Lower lobe of right lung (tissue), 2 donors: ENCODE measurements at regions not wholly inside any gene's neighbourhood (a gene's known extent, or its start where the extent isn't known, plus 50 kb on each side); places are given as distances from the start of the nearest gene placed in this dataset.

Experiments used
- ATAC-seq, 2 donors: fragments of 200-7000 bp; cut with Tn5 transposase; one replicate each; pipeline ENCODE4 v1.9.1; 2020 to 2022; ENCODE audit warnings: mild to moderate bottlenecking in 2 of 2, moderate library complexity in 2 of 2
- DNase-seq: peaks from one replicate; pipeline ENCODE4 v3.0.0-alpha.2; 2020
- H3K27ac ChIP-seq: fragments of 200-600 bp; one replicate; pipeline ENCODE4 v1.8.0; 2022
- H3K27me3 ChIP-seq: fragments of 200-600 bp; one replicate; pipeline ENCODE4 v1.8.0; 2022; ENCODE audit warnings: low read depth
- H3K36me3 ChIP-seq: fragments of 200-600 bp; one replicate; pipeline ENCODE4 v1.8.0; 2022; ENCODE audit warnings: mild to moderate bottlenecking
- H3K4me1 ChIP-seq: fragments of 200-600 bp; one replicate; pipeline ENCODE4 v1.8.0; 2022
- H3K4me3 ChIP-seq: fragments of 200-600 bp; one replicate; pipeline ENCODE4 v1.8.0; 2022; ENCODE audit warnings: mild to moderate bottlenecking
- H3K9me3 ChIP-seq: fragments of 200-600 bp; one replicate; pipeline ENCODE4 v1.8.0; 2022
- CTCF ChIP-seq: fragments of 200-600 bp; IDR thresholded peaks from one replicate; pipeline ENCODE4 v1.8.0; 2022; ENCODE audit warnings: antibody characterized with exemption, mild to moderate bottlenecking
- intact Hi-C: fragments of 100-400 bp; cut with DNase I; formaldehyde crosslinking; loops from one replicate; pipeline ENCODE4 v1.11.0; 2022
- donor health status: DM: no; HTN: yes; CAD: no; lungs with severe emphysema.

- Histone ChIP-seq H3K4me1 (no peaks in the 10 kb centered on the region), H3K27me3 (no peaks in the 10 kb centered on the region), H3K27ac (no peak overlapping the region), H3K4me3 (no peak overlapping the region), H3K9me3 (no peaks in the 10 kb centered on the region), H3K36me3 (no peaks in the 10 kb centered on the region)
- no peak for TF ChIP-seq CTCF
- intact Hi-C loops: no loop called here
- DNase-seq (no peak), ATAC-seq (no peak)
Observed at GRCh38 chr6:110548110-110548847, 71.9 kb upstream of the SLC22A16 start.

- DNase-seq (no peak), ATAC-seq (no peak)
- intact Hi-C loops: no loop called here
- no peaks in the 10 kb centered on the region for H3K4me1 ChIP-seq
- no peaks in the 10 kb centered on the region for H3K27me3 ChIP-seq
- no peak overlapping the region for H3K4me3 ChIP-seq
- no peaks in the 10 kb centered on the region for H3K9me3 ChIP-seq
- H3K36me3 ChIP-seq: no peaks in the 10 kb centered on the region
- TF ChIP-seq CTCF: no peak
- no peak overlapping the region for H3K27ac ChIP-seq
Observed at GRCh38 chr6:110547266-110547964, 71.0 kb upstream of the SLC22A16 start.

GRCh38 chr6:110545081-110545872 lies 68.9 kb upstream of the SLC22A16 start:
- DNase-seq (no peak), ATAC-seq (no peak)
- H3K4me3 ChIP-seq: no peak overlapping the region
- H3K9me3 ChIP-seq: no peaks in the 10 kb centered on the region
- intact Hi-C loops: no loop called here
- no peaks in the 10 kb centered on the region for H3K36me3 ChIP-seq
- TF ChIP-seq CTCF: no peak
- H3K27me3 ChIP-seq: no peaks in the 10 kb centered on the region
- no peak overlapping the region for H3K27ac ChIP-seq
- H3K4me1 ChIP-seq: no peaks in the 10 kb centered on the region

GRCh38 chr6:110544472-110544871 lies 68.1 kb upstream of the SLC22A16 start:
- intact Hi-C loops: no loop called here
- no peak for DNase-seq
- Histone ChIP-seq H3K9me3 (no peaks in the 10 kb centered on the region), H3K4me3 (no peak overlapping the region), H3K36me3 (no peaks in the 10 kb centered on the region), H3K27me3 (no peaks in the 10 kb centered on the region), H3K4me1 (no peaks in the 10 kb centered on the region), H3K27ac (no peak overlapping the region)
- ATAC-seq: peak in 1 of 2 donors; percentile 16
- no peak for TF ChIP-seq CTCF

- Histone ChIP-seq H3K36me3 (no peaks in the 10 kb centered on the region), H3K27ac (no peak overlapping the region), H3K9me3 (no peaks in the 10 kb centered on the region), H3K4me1 (no peaks in the 10 kb centered on the region), H3K27me3 (no peaks in the 10 kb centered on the region), H3K4me3 (no peak overlapping the region)
- ATAC-seq: peak in 1 of 2 donors; percentile 8
- no peak for TF ChIP-seq CTCF
- no peak for DNase-seq
- intact Hi-C loops: no loop called here
Observed at GRCh38 chr6:110543106-110543505, 66.7 kb upstream of the SLC22A16 start.
